ENCODE measurements at regions not wholly inside any gene's neighbourhood (a gene's known extent, or its start where the extent isn't known, plus 50 kb on each side); places are given as distances from the start of the nearest gene placed in this dataset.

DNA sequence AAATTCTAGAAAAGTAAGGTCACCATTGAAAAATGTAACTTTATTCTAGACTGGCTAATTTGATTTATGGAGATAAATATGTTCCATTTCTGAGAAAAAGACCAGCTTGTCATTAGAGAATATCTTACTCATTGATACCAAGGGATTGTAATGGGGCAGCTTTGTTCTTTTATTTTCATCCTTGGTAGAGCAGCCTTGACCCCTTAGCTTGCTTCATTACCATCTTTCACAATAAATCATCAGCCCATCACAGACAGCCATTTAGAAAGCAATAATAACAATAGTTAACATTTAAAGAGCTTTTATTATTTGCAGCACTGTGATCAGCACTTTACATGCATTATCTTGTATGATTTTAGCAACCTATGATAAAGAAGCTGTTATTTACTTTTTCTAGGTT is 253.6 kb downstream of the C3orf38 start:
- no peak for DNase-seq (ENCODE audit: extremely low read depth, low read depth)
- TF ChIP-seq CTCF (IDR thresholded peaks at IDR 0.05; ENCODE audit: low read depth, low read length), result no peak

DNA sequence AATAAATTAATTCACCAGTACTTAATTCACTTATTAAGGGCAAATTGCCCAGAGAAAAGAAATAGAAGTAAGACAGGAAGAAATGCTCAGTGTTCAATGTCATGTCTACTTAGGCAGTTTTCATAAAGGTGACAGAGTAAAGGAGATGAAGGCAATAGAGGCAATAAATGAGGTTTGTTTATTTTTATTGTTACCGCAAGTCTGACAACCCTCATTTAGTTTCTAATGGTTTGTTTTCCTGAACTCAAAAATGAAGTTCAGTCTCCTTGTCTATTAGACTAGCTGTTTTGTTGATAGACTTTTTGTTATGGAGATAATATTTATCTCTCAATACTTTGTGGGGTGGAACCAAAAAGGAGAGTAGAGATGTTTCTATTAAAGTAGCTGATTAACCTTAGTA is 258.3 kb downstream of the C3orf38 start:
- TF ChIP-seq CTCF (IDR thresholded peaks at IDR 0.05; ENCODE audit: low read depth, low read length), result no peak
- no peak for DNase-seq (ENCODE audit: extremely low read depth, low read depth)

DNA sequence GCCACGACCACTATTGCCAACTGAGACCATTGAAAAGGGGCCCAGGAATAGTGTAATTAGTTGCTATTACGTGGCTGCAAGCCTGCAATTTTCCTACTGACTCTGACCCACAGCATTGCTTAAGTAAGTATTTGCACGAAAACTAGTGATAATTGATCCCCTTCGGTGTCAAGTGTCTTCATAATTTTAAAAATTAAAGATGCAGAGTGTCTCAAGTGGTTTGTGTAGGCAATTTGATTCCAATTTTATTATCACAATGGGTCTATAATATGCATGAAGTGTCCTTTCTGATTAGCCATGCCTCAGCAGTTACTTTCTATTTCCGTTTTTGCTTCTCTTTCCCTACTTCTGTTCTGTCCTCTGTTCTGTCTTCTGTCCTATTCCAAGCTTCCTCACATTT is 259.2 kb downstream of the C3orf38 start:
- no peak for TF ChIP-seq CTCF (IDR thresholded peaks at IDR 0.05; ENCODE audit: low read depth, low read length)

DNA sequence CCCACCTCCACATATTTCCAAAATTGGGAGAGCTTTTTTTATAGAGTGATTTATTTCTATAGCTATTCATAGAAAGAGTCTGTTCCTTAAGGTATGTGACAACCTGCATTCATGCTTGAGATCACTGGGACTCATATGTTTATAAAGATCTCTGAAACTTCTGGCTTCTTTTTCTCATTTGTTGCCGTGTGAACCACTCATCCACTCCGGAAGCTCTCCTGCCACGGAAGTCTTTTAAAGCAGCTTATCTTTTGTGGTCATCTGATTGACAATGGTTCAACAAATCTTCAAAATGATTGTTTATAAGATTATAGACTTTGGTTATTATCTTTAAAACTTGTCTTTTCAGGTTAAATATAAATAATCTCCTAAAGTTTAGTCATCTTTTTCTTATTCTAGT is 260.5 kb downstream of the C3orf38 start:
- TF ChIP-seq CTCF (IDR thresholded peaks at IDR 0.05; ENCODE audit: low read depth, low read length), result no peak
- no peak for DNase-seq (ENCODE audit: extremely low read depth, low read depth)

More for the DNA sequence above, 259.2 kb downstream of the C3orf38 start:
- DNase-seq (ENCODE audit: extremely low read depth, low read depth), result no peak

DNA sequence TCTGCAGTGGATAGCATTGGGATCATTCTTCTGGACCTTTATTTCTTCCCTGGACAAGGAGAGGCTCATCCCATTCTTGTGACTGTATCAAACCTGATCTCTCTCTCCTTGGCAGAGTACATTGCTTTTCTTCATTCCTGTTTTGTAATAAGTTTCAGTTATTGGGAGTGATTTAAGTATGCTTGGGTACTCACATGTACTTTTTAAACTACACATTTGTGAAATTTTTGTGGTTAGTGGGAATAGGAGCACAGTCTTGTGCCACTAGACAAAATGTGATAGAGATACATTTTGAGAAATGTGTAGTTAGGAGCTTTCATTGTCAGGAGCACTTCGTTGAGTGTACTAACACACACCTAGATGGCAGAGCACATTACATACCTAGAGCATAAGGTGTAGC is 262.6 kb downstream of the C3orf38 start:
- DNase-seq (ENCODE audit: extremely low read depth, low read depth), result no peak

GRCh38 chr3:88416436-88416835 is 266.7 kb downstream of the C3orf38 start:
- TF ChIP-seq CTCF (IDR thresholded peaks at IDR 0.05; ENCODE audit: low read depth, low read length), result no peak
- DNase-seq (ENCODE audit: extremely low read depth, low read depth), result no peak

More for the DNA sequence above, 262.6 kb downstream of the C3orf38 start:
- no peak for TF ChIP-seq CTCF (IDR thresholded peaks at IDR 0.05; ENCODE audit: low read depth, low read length)

DNA sequence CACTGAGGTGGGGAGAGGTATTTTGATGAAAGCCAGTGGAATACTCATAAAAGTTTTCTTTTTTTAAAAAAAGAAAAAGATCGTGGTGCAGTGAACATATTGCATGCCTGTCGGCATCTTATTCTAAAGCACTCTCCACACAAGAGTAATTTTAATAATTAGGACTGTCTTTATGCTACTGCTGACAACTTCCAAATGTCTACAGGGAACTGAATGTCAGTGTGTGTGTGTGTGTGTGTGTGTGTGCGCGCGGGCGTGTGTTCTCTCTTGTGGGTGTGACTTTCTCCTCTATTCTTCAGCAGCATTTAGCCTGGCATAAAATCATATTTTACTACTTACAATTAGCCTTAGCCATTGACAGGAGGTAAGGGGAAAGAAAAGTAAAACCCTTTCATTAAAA is 268.5 kb downstream of the C3orf38 start:
- no peak for DNase-seq (ENCODE audit: extremely low read depth, low read depth)
- TF ChIP-seq CTCF (IDR thresholded peaks at IDR 0.05; ENCODE audit: low read depth, low read length), result no peak

Measured in AG09319 (cell line).